GM12872 (cell line): ENCODE measurements at regions not wholly inside any gene's neighbourhood (a gene's known extent, or its start where the extent isn't known, plus 50 kb on each side); places are given as distances from the start of the nearest gene placed in this dataset.

Source experiments
- CTCF ChIP-seq: IDR thresholded peaks from 3 replicates; pipeline ENCODE4 v1.5.1; 2011; ENCODE audit warnings: low read depth, mild to moderate bottlenecking, low read length, moderate library complexity; ENCODE audit not compliant: insufficient read depth

GRCh38 chr19:28541029-28541428 lies 671.9 kb downstream of the UQCRFS1 start:
- TF ChIP-seq CTCF, result no peak

- TF ChIP-seq CTCF, result no peak
Observed at GRCh38 chr19:28539759-28540158, 673.2 kb downstream of the UQCRFS1 start.

GRCh38 chr19:28537896-28538295 lies 675.1 kb downstream of the UQCRFS1 start:
- no peak for TF ChIP-seq CTCF

- TF ChIP-seq CTCF, result no peak
Observed at GRCh38 chr19:28537079-28537478, 675.9 kb downstream of the UQCRFS1 start.

- no peak for TF ChIP-seq CTCF
Observed at GRCh38 chr19:28535352-28535775, 677.6 kb downstream of the UQCRFS1 start.

- no peak for TF ChIP-seq CTCF
Observed at GRCh38 chr19:28534766-28535351, 678.1 kb downstream of the UQCRFS1 start.

GRCh38 chr19:28532765-28533341 lies 680.1 kb downstream of the UQCRFS1 start:
- TF ChIP-seq CTCF, result no peak
